ENCODE measurements at regions not wholly inside any gene's neighbourhood (a gene's known extent, or its start where the extent isn't known, plus 50 kb on each side); places are given as distances from the start of the nearest gene placed in this dataset.

- no peak overlapping the region for H3K27ac ChIP-seq
- DNase-seq (no peak), ATAC-seq (no peak)
- TF ChIP-seq POLR2A (IDR thresholded peaks at IDR 0.05): no peak
- TF ChIP-seq CTCF (IDR thresholded peaks at IDR 0.05): no peak
- no peak overlapping the region for H3K4me3 ChIP-seq
- H3K27me3 ChIP-seq: no peaks in the 10 kb centered on the region
- WGBS (ENCODE audit: insufficient coverage, low coverage, low lambda C conversion rate, missing lambda C conversion rate): 36% methylated on average over 3 of the region's 3 CpGs
- H3K4me1 ChIP-seq: peaks cover 0 to 10% (median 4%) of the 10 kb centered on the region in 4 donors
- no peaks in the 10 kb centered on the region for H3K36me3 ChIP-seq
- intact Hi-C loops (cut with DNase I): no loop called here
- no peaks in the 10 kb centered on the region for H3K9me3 ChIP-seq
Observed at GRCh38 chr2:226123300-226123699, 676.3 kb downstream of the IRS1 start.

GRCh38 chr2:226122041-226122440, 677.6 kb downstream of the IRS1 start:
- Histone ChIP-seq H3K4me1 (peaks cover 0 to 10% (median 4%) of the 10 kb centered on the region in 4 donors), H3K27ac (no peak overlapping the region), H3K4me3 (no peak overlapping the region), H3K27me3 (no peaks in the 10 kb centered on the region), H3K9me3 (no peaks in the 10 kb centered on the region), H3K36me3 (no peaks in the 10 kb centered on the region)
- ATAC-seq: peak in 2 of 4 donors; percentile 14 to 21
- TF ChIP-seq CTCF (IDR thresholded peaks at IDR 0.05): no peak
- TF ChIP-seq POLR2A (IDR thresholded peaks at IDR 0.05): no peak
- intact Hi-C loops (cut with DNase I): no loop called here
- DNase-seq: no peak

- ATAC-seq (no peak), DNase-seq (no peak)
- no peak for TF ChIP-seq POLR2A (IDR thresholded peaks at IDR 0.05)
- no peak for TF ChIP-seq CTCF (IDR thresholded peaks at IDR 0.05)
- Histone ChIP-seq H3K4me3 (no peak overlapping the region), H3K36me3 (no peaks in the 10 kb centered on the region), H3K9me3 (no peaks in the 10 kb centered on the region), H3K27ac (no peak overlapping the region), H3K4me1 (peaks cover 0 to 10% (median 4%) of the 10 kb centered on the region in 4 donors), H3K27me3 (no peaks in the 10 kb centered on the region)
- 48% methylated on average over 4 of the region's 4 CpGs for WGBS (ENCODE audit: insufficient coverage, low coverage, low lambda C conversion rate, missing lambda C conversion rate)
- intact Hi-C loops (cut with DNase I): no loop called here
Observed at GRCh38 chr2:226121046-226121738, 678.4 kb downstream of the IRS1 start.

GRCh38 chr2:226118471-226119429, 680.9 kb downstream of the IRS1 start:
- peak overlapping the region in 2 of 3 donors; percentile 24 to 37 for H3K4me3 ChIP-seq

More at GRCh38 chr2:226118471-226119429, 680.9 kb downstream of the IRS1 start:
- Histone ChIP-seq H3K27me3 (no peaks in the 10 kb centered on the region), H3K27ac (peak overlapping the region; percentile 7 to 36 (median 20)), H3K9me3 (no peaks in the 10 kb centered on the region), H3K4me1 (peaks cover 0 to 10% (median 4%) of the 10 kb centered on the region in 4 donors), H3K36me3 (no peaks in the 10 kb centered on the region)
- DNase-seq (no peak), ATAC-seq (peak; percentile 72 to 93 (median 78))
- intact Hi-C loops (cut with DNase I): no loop called here
- TF ChIP-seq POLR2A (IDR thresholded peaks at IDR 0.05) (no peak), CTCF (IDR thresholded peaks at IDR 0.05) (no peak)
- 9% methylated on average over 10 of the region's 10 CpGs for WGBS (ENCODE audit: insufficient coverage, low coverage, low lambda C conversion rate, missing lambda C conversion rate)
